HG03103 (cell line): ENCODE measurements at regions not wholly inside any gene's neighbourhood (a gene's known extent, or its start where the extent isn't known, plus 50 kb on each side); places are given as distances from the start of the nearest gene placed in this dataset.

Experiments
- ATAC-seq: cut with Tn5 transposase; IDR thresholded peaks from one replicate; pipeline ENCODE4 v1.9.1; 2021; ENCODE audit warnings: low read depth; ENCODE audit not compliant: unreplicated experiment

DNA sequence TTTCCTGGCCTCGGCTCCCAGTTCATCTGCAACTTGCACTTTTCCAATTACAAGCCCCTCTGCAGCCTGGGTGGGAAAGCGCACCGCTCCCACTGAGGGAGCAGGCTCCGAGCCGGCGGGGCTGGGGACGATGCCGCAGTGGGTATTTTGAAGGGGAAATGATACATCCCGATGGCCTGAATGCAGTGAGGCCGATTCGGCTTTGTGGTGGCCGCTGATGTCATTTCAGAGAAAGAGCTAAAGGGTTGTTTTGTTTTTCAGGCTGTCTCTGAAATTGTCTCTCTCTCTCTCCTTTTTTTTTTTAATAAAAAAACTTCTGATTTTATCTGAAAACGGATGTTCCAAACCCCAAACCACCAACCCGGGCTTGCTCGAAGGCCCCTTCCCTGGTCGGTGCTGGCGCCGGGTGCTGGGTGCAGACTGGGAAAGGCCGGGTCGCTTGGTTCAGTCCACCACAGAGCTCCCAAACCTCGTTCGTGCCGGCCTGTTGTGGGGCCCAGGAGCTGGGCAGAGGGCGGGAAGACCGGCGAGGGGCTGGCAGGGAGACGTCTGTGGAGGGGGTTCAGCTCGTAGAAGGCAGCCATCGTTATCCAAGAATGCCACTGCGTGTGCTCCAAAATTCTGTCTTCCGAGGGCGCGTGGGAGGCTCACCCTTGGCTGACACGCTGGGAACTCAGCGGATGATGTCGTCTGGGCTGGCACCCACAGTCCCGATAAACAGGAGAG, 102.8 kb downstream of the FOXL1 start:
- ATAC-seq = no peak

DNA sequence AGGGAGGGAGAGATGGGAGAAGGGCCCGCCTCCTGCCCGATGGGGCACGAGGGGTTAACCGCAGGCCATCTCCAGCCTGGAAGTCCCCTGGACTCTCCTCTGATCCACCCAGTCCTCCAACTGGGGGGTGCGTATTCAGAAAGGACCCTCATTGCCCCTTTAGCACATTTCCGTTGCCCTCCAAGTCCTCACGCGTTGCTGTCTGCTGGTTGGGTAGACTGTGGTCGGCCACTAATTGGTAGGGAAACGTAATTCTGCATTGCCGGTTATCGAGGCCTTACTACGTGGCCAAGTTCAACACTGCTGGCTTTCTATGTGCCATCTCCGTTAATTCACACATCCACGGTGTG, 103.4 kb downstream of the FOXL1 start:
- ATAC-seq = no peak

DNA sequence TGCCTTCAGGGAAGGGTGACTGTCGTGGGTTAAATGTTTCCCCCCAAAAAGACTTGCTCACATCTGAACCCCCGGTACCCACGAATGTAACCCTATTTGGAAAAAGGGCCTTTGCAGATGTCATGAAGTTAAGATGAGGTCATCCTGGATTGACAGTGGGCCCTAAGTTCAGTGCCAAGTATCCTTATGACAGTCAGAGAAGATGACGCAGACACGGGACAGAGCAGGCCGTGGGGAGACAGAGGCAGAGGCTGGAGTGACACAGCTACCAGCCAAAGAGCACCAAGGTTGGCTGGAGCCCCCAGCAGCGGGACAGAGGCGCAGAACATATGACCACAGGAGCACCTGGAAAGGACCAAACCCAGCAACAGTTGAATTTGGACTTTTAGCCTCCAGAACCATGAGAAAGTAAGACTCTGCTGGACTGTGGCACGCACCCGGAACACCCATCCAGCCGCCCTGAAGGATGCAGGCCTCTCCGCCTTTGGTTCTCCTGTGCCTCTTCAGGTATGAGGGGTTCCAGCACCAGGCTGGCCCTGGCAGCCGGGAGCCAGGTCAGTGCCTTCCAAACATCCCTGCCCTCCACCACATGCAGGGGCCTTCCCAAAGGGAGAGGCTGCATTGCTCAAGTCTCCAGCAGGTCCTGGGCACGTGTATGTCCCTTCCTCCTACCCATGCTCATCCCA, 104.0 kb downstream of the FOXL1 start:
- ATAC-seq = no peak

DNA sequence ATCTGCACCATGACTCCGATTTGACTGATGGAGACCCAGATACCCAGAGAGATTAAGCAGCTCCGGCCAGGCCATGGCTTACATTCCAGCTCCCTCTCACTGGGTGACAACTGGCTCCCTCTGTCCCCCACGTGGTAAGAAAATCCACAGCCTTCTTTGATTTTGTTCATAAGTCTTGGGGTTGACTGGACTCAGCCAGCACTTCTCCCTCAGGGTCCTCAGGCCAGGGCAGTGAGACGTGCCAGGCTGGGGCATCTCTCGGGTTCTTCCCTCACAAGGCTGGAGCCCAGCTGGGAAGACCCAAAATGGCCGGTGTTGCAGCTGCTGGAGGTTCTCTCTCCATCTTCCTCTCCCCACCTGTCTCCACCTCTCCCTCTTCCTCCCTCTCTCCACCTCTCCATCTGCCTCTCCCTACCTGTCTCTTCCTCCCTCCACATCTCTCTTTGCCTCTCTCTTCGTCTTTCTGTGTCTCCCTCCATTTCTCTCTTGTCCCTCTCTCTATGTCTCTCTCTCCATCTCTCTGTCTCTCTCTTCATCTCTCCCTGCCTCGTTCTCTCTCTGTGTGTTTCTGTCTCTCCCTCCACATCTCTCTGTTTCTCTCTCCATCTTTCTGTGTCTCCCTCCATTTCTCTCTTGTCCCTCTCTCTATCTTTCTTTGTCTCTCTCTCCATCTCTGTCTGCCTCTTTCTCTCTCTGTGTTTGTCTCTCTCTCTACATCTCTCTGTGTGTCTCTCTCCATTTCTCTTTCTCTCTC, 105.3 kb downstream of the FOXL1 start:
- no peak for ATAC-seq

DNA sequence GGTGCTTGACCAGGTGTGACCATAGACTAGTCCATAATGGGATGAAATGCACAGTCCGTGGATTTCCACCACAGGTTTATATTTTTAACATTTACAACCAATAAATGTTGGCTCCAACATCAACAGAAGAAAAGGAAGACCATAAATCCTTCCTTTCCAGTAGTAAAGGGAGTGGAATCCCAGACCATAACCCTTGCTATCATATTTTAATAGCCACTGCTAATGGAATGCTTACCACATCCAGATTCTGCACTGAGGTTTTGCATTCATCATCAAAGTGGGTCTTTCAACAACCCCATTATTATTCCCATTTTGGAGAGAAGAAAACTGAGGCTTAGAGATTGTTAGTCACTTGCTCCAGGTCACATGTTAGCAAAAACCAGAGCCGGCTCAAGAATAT, 106.7 kb downstream of the FOXL1 start:
- no peak for ATAC-seq

DNA sequence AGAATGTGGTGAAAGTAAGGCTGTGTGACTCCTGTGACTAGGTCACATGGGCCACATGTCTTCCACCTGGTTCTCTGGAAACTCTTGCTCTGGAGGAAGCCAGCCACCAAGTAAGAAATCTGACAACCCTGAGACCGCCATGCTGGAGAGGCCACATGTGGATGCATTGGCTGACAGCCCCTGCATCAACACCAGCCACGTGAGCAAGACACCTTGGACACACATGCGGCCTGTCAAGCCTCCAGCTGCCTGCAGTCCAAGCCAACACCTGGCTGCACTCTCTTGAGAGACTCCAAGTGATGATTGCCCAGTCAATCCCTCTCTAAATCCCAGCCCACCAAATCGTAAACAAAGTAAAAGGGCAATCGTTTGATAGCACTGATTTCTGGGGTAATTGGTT, 112.6 kb downstream of the FOXL1 start:
- no peak for ATAC-seq

DNA sequence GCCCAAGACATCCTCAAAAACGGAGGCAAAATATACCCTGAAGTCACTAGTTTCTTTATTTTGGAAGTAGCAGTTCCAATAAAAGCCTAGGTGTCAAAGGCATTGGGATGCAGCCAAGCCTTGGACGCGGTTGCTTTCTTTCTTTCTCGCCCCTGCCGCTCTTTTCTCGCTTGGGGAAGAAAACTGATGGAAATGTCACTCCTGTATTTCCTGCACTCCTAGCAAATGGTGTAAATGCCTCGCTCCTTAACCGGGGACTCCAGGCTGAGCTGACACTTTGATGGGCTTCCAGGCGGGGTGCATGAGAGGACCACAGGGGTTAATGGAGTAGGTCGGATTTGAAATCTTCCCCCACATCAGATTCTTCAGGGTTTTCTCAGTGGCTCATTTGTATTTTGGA, 114.1 kb downstream of the FOXL1 start:
- ATAC-seq = no peak

DNA sequence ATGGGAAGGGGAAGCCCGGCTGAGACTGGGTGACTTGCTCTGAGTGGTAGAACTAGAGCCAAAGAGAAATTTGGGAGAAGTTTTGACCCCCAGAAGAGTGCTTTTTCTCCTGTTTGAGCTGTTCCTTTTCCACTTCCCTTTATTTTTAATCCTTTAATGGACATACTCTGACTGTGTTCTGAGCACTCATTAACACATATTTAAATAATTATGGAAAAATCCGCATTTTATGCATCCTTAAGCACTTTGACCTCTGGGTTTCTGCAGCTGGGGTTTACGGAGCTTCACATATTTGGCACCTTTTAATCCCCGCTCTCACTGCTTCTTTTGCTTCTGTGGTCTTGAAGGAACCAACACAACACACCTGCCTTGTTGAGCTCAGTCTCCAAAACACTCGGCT, 114.7 kb downstream of the FOXL1 start:
- no peak for ATAC-seq

DNA sequence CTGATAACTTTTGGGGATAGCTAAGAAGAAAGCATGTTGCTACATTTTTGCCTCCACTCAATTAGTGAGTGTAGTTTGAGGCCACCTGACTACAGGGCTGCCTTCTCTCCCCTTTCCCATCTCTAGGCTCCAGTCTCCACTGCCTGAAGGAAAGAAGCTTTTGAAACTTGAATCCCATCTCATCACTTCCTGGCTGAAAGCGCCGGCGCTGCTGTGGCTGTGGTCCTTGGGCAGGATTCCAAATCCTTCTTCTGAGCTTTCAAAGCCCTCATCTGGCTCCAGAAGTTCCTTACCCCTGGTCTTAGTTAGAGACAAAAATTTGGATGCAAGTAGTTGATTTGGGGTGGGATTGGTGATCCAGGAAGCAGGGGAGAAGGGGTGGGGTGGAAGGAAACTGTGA, 119.4 kb downstream of the FOXL1 start:
- no peak for ATAC-seq

DNA sequence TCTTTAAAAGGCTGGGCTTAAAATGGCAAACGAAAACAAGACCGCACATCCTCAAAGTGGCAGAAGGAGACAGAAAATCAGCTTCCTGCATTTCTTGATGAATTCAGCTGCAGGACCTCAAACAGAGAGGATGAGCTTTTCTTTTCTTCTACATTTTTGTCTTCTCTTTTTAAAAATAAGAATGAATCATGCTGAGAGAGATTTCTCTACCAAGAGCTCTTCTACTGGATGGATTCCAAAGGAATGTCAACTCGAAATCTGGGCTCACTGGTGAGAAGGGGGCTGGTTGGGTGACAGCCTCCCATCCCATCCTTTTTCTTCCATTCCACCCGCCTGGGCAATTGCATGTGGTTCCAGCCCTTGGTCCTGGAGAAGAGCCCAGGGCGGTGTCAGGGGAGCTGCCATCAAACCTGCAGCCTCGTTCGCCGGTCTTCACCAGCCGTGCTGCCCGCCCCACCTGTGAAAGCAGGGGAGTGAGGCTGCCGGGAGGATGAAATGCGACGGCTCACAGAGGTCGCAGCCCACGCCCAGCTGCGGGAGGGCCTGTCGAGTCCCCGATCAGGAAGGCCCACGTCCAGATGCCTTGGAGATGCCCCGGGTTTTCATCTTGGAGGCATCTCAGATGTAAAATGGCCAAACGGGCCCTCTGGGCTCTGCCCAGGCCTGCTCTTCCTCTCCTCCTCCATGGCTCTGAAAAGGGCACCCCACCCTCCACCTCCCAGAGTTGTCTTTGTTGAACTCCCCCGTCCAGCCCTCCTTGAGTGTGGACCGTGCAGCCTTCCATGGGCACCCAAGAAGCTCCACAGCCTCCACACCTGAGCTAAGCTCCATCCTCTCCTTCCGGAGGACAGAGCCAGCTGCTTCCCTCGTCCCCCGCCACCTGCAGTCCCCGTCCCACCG, 121.9 kb downstream of the FOXL1 start:
- ATAC-seq = no peak

DNA sequence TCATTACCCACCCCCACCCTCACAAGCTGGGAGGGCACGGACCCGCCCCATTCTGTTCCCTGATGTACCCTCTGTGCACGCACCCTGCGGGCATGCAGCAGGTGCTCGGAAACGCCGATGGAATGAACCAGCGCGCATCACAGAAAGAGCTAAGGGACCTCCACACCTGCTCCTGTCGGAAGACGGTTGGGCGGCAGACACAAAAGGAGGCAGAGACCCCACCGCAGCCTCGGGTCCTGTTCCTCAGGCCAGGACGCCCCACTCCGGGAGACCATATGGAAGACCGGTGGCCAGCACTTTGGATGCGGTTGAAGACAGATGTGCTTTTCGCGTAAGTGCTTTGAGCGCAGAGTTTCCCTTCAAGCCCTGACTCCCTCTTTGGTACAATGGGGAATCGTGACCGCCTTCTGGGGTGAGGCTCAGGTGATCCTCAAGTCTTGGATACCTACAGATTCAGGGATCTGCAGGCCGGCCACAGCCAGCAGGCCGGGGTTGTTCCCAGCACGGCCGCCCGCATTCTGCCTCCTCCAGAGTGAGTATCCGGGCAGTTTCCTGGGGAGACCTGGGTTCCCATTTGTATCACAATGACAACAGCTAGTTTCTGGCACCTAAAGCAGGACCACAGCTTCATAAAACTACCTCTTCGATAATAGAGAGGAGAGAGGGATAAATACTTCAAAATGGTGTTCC, 123.1 kb downstream of the FOXL1 start:
- ATAC-seq = no peak

DNA sequence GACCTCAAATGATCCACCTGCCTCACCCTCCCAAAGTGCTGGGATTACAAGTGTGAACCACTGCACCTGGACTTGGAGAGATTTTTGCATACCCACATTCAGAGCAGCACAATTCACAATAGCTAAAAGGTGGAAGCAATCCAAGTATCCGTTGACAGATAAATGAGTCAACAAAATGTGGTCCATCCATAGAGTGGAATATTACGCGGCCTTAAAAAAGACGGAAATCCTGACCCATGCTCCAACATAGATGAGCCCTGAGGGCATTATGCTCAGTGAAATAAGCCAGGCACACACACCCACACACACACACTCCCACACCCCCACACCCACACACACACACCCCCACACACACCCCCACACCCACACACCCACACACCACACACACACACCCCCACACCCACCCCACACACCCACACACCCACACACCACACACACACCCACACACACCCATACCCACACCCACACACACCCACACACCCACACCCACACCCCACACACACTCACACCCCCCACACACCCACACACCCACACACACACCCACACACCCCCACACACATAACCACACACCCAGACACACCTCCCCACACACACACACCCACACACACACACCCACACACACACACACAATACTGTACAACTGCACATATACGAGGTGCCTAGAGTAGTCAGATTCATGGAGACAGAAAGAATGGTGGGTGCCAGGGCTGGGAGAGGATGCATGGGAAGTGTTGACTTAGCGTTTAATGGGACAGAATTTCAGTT, 124.7 kb downstream of the FOXL1 start:
- ATAC-seq = no peak

DNA sequence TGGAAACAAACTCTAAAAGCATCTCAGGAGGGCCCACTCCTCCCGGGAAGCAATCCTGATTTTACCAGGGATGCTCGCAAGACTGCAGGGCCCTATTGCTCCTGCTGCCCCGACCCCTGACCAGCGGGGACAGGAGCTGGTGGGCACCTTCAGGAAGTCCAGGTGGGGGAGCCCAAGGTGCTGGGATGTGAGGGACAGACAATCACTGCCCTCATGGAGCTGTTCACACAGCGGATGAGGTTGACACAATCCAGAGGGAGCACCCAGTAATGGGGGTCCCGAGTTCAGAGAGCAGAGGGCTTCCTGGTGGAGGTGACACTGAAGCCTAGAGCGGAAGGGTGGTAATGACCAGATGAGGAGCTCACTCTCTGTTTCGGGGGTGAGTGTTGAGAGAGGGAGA, 126.2 kb downstream of the FOXL1 start:
- ATAC-seq = no peak

DNA sequence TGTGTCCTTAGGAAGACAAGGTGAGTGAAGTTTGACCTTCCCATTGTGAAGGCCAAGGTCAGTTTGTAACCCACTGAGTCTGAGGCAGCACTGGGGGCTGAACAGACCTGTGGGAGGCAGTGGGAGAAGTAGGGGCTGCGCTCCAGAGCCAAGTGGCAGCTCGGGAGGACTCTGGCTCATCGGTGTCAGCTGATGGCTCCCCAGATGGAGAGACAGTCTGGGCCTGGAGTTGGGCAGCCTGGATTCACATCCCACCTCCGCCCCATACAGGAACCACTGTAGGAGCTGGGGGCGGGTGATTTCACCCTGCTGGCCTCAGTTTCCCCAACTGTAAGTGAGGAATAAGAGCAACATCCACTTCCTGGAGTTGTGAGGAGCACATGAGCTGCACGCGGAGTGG, 128.4 kb downstream of the FOXL1 start:
- no peak for ATAC-seq

DNA sequence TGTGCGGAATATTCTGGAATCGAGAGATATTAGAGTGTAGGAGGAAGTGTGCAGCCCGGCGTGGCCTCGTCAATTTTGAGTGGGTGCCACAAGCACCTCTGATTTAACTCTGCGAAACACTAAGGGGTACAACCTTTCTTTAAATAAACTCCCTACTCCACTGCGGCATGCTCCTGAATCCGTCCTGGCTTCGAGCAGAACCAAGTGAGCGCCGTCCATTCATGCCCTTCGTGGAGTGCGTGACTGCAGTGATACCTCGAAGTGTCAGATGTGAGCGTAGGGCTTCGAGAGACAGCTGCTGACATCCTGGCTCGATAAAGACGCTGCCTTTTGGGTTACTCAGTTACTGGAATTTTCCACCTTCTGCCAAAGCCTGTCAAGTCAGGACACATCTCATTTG, 128.8 kb downstream of the FOXL1 start:
- ATAC-seq = no peak

DNA sequence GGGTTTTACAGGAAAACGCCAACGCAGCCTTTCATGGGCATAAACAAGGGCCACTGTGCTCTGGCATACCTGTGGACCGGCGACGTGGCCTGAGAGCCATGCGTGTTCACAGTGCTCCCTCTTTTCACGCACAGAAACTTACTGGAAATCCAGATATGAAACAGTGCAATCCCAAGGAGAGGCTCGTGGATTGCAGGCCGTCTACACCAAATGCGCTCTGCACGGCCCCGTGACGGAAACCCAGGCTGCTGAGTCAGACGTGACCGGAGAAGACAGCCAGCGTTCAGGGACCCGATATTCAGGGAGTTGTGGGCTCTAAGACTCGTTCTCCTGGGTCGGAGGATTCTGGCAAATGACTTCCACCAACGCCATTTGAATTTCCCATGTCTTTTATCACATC, 129.2 kb downstream of the FOXL1 start:
- ATAC-seq = no peak

DNA sequence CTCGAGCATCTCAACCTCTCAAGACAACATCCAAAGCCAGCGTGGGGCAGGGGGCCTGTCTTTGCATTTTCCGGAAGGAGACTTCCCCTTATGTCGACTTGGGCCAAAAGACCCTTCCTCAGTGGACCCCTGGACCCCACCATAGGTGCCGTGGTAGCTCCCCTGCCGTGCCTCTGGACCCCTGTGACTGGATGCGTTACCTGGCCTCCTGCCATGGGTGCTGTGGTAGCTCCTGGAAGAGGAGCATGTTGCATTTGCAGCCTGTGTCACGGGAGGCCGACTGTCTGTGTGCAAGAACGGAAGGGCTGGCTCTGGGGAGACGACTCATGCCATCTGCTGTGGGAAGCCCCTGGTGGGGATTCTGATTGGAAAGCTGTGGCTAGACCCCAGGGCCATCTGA, 130.1 kb downstream of the FOXL1 start:
- no peak for ATAC-seq

DNA sequence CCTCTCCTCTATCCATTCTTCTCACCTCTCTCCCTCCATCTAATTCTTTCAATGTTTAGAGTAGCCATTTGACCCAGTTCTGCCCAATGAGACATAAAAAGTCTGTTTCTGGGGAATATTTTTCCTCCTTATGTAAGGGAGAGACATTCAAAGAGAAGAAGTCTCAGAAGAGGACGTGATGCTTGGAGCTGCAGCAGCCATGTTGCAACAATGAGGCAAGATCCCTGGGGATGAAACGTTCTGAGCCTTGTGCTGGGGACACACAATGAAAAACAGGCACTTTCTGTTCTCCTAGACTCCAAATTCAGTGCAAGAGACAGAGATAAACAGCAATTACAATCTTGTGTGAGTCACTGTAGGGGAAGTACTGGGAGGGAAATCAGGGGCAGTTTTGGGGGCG, 130.8 kb downstream of the FOXL1 start:
- no peak for ATAC-seq

DNA sequence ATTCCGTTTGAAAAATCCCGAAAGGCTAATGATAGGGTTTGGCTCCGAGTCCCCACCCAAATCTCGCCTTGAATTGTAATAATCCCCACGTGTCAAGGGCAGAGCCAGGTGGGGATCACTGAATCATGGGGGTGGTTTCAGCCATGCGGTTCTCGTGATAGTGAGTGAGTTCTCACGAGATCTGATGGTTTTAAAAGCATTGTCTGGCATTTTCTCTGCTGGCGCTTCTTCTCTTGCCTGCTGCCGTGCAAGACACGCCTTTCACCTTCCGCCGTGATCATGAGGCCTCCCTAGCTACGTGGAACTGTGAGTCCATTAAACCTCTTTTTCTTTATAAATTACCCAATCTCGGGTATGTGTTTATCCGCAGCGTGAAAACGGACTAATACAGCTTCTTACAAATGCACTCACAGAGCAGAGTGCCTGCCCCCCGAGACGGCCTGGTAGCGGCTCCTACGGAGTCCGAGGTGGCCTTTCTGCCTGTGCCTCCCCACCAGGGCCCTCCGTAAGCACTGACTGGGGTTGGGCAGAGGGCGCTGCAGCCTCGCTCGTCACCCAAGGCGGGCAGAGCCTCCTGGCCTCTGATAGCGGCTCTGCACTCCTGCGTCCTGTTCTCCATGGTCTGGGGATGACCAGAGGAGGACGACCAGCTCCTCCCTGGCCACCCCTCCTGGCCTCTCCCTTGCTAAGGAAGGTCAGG, 131.7 kb downstream of the FOXL1 start:
- no peak for ATAC-seq
